NOMO-1 treated with dmso at 0.1 percent for 144 hours (cell line): ENCODE measurements at regions not wholly inside any gene's neighbourhood (a gene's known extent, or its start where the extent isn't known, plus 50 kb on each side); places are given as distances from the start of the nearest gene placed in this dataset.
"Not testable (repeated sequence)": the region's sequence is repeated elsewhere in the genome, so short reads cannot be mapped to it uniquely, and the experiment has no call there.

Experiments used
- DNase-seq: peaks from one replicate; lab custom pipeline; 2025; ENCODE audit not compliant: unreplicated experiment; lab: John Stamatoyannopoulos, UW

GRCh38 chr5:135158982-135159381 is 125.0 kb upstream of the PITX1 start:
- no peak for DNase-seq

GRCh38 chr5:135158314-135158697 is 124.3 kb upstream of the PITX1 start:
- no peak for DNase-seq

- no peak for DNase-seq
Measured at GRCh38 chr5:135157421-135158313, 123.6 kb upstream of the PITX1 start.

- no peak for DNase-seq
Measured at GRCh38 chr5:135156715-135157404, 122.8 kb upstream of the PITX1 start.

- no peak for DNase-seq
Measured at GRCh38 chr5:135156337-135156714, 122.3 kb upstream of the PITX1 start.

GRCh38 chr5:135155616-135156214 is 121.7 kb upstream of the PITX1 start:
- DNase-seq = no peak

GRCh38 chr5:135154961-135155360 is 120.9 kb upstream of the PITX1 start:
- DNase-seq = no peak

GRCh38 chr5:135154197-135154596 is 120.2 kb upstream of the PITX1 start:
- no peak for DNase-seq

- DNase-seq = no peak
Measured at GRCh38 chr5:135153661-135154060, 119.6 kb upstream of the PITX1 start.

GRCh38 chr5:135153259-135153658 is 119.2 kb upstream of the PITX1 start:
- no peak for DNase-seq

GRCh38 chr5:135151660-135152059 is 117.6 kb upstream of the PITX1 start:
- DNase-seq = not testable (repeated sequence)

- DNase-seq = no peak
Measured at GRCh38 chr5:135151256-135151655, 117.2 kb upstream of the PITX1 start.

GRCh38 chr5:135150767-135151166 is 116.7 kb upstream of the PITX1 start:
- no peak for DNase-seq

- DNase-seq = no peak
Measured at GRCh38 chr5:135149956-135150723, 116.1 kb upstream of the PITX1 start.

GRCh38 chr5:135149229-135149955 is 115.4 kb upstream of the PITX1 start:
- no peak for DNase-seq

GRCh38 chr5:135147294-135148090 is 113.5 kb upstream of the PITX1 start:
- DNase-seq = no peak

- DNase-seq = no peak
Measured at GRCh38 chr5:135145985-135146384, 112.0 kb upstream of the PITX1 start.

GRCh38 chr5:135143682-135144081 is 109.7 kb upstream of the PITX1 start:
- DNase-seq = not testable (repeated sequence)
